ENCODE measurements at regions not wholly inside any gene's neighbourhood (a gene's known extent, or its start where the extent isn't known, plus 50 kb on each side); places are given as distances from the start of the nearest gene placed in this dataset.

- H3K27ac ChIP-seq (ENCODE audit: low read length): no peak overlapping the region
- peaks cover 12% of the 10 kb centered on the region for H3K4me1 ChIP-seq (ENCODE audit: control insufficient read depth, insufficient read depth, low read length)
- H3K27me3 ChIP-seq (ENCODE audit: control insufficient read depth, insufficient read depth, low read length): no peaks in the 10 kb centered on the region
- no peaks in the 10 kb centered on the region for H3K9me3 ChIP-seq (ENCODE audit: control insufficient read depth, low read depth, low read length)
- no CpG with 5 or more reads among the region's 8 CpGs for WGBS (ENCODE audit: insufficient coverage, low lambda C conversion rate)
- H3K4me3 ChIP-seq (ENCODE audit: low read length): no peak overlapping the region
- no peaks in the 10 kb centered on the region for H3K36me3 ChIP-seq (ENCODE audit: control insufficient read depth, insufficient read depth, low read length)
- DNase-seq: no peak
Observed at GRCh38 chr5:173781816-173782670, 106.1 kb upstream of the CPEB4 start.

- H3K9me3 ChIP-seq (ENCODE audit: control insufficient read depth, low read depth, low read length): no peaks in the 10 kb centered on the region
- no peak for DNase-seq
- H3K36me3 ChIP-seq (ENCODE audit: control insufficient read depth, insufficient read depth, low read length): no peaks in the 10 kb centered on the region
- H3K27me3 ChIP-seq (ENCODE audit: control insufficient read depth, insufficient read depth, low read length): no peaks in the 10 kb centered on the region
- H3K27ac ChIP-seq (ENCODE audit: low read length): no peak overlapping the region
- WGBS (ENCODE audit: insufficient coverage, low lambda C conversion rate): 100% methylated on average over 1 of the region's 4 CpGs
- peaks cover 12% of the 10 kb centered on the region for H3K4me1 ChIP-seq (ENCODE audit: control insufficient read depth, insufficient read depth, low read length)
- H3K4me3 ChIP-seq (ENCODE audit: low read length): no peak overlapping the region
Observed at GRCh38 chr5:173782671-173783101, 105.5 kb upstream of the CPEB4 start.

- no peak overlapping the region for H3K4me3 ChIP-seq (ENCODE audit: low read length)
- 80% methylated on average over 1 of the region's 2 CpGs for WGBS (ENCODE audit: insufficient coverage, low lambda C conversion rate)
- DNase-seq: no peak
- H3K9me3 ChIP-seq (ENCODE audit: control insufficient read depth, low read depth, low read length): no peaks in the 10 kb centered on the region
- no peak overlapping the region for H3K27ac ChIP-seq (ENCODE audit: low read length)
- H3K36me3 ChIP-seq (ENCODE audit: control insufficient read depth, insufficient read depth, low read length): no peaks in the 10 kb centered on the region
- peaks cover 8% of the 10 kb centered on the region for H3K4me1 ChIP-seq (ENCODE audit: control insufficient read depth, insufficient read depth, low read length)
- H3K27me3 ChIP-seq (ENCODE audit: control insufficient read depth, insufficient read depth, low read length): no peaks in the 10 kb centered on the region
Observed at GRCh38 chr5:173783371-173783770, 104.8 kb upstream of the CPEB4 start.

GRCh38 chr5:173785400-173785799 is 102.7 kb upstream of the CPEB4 start:
- DNase-seq: no peak
- H3K36me3 ChIP-seq (ENCODE audit: control insufficient read depth, insufficient read depth, low read length): no peaks in the 10 kb centered on the region
- H3K4me3 ChIP-seq (ENCODE audit: low read length): no peak overlapping the region
- H3K4me1 ChIP-seq (ENCODE audit: control insufficient read depth, insufficient read depth, low read length): peaks cover 22% of the 10 kb centered on the region
- no peaks in the 10 kb centered on the region for H3K27me3 ChIP-seq (ENCODE audit: control insufficient read depth, insufficient read depth, low read length)
- no peaks in the 10 kb centered on the region for H3K9me3 ChIP-seq (ENCODE audit: control insufficient read depth, low read depth, low read length)
- no CpG with 5 or more reads among the region's 4 CpGs for WGBS (ENCODE audit: insufficient coverage, low lambda C conversion rate)
- H3K27ac ChIP-seq (ENCODE audit: low read length): no peak overlapping the region

DNA sequence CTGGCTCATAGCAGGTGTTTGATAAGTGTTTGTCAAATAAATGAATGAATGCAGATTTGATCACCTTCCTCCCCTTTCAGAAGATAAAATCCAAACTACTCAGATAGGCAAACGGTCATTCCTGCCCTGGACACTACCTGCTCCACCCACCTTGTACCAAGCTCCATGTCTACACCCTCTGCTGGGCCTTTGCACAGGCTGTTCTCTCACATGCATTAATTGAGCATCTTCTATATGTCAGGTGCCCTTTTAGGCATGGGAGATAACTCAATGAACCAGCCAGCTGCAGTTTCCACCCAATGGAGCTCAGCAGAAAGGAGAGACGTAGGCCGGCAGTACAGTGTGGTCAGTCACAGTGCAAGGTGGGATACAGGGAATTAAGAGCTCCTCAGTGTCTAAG is 102.3 kb upstream of the CPEB4 start:
- no peak overlapping the region for H3K27ac ChIP-seq (ENCODE audit: low read length)
- H3K9me3 ChIP-seq (ENCODE audit: control insufficient read depth, low read depth, low read length): no peaks in the 10 kb centered on the region

DNA sequence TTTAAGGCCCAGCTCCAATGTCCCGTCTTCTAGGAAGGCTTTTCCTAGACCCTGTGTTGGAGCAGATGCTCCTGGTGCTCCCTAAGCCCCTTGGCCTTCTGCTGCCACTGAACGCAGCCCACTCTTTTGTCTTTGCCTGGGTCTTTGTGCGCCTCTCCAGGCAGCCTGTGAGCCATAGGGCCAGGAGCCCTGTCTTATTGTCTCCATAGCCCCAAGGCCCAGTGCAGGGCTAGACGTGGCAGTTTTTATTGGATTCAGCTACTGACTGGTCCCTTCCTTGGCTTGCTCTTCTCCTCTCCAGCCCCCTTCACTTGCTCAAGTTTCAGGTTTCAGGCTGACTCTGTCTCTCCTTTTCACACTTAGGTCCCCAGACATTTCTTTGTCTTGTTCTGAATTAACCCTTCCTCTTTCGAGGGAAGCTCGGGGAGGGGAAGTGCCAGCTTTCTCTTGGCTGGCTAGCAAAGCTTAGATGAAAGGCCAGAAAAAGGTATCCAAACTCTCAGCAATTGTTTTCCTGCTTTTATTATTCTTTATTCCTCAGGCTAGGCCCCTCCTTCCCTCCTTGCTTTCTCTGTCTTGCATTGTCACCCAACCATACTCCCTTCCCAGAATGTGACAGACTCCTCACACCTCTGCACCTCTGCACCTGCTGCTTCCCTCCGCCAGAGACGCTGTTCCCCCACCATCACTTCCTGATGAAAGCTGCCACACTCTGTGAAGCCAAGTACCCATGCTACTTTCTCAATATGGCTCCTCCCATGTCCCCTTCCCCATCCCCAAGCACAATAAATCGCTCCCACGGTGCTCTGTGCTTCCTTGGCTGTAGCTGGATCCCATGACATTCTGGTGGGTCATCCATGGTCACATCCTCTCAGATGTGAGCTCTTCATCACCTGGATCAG is 101.6 kb upstream of the CPEB4 start:
- no peak for DNase-seq
- H3K4me3 ChIP-seq (ENCODE audit: low read length): no peak overlapping the region
- peaks cover 28% of the 10 kb centered on the region for H3K4me1 ChIP-seq (ENCODE audit: control insufficient read depth, insufficient read depth, low read length)
- WGBS (ENCODE audit: insufficient coverage, low lambda C conversion rate): no CpG with 5 or more reads among the region's 10 CpGs
- no peaks in the 10 kb centered on the region for H3K36me3 ChIP-seq (ENCODE audit: control insufficient read depth, insufficient read depth, low read length)
- no peak overlapping the region for H3K27ac ChIP-seq (ENCODE audit: low read length)
- H3K9me3 ChIP-seq (ENCODE audit: control insufficient read depth, low read depth, low read length): no peaks in the 10 kb centered on the region
- no peaks in the 10 kb centered on the region for H3K27me3 ChIP-seq (ENCODE audit: control insufficient read depth, insufficient read depth, low read length)

More for the DNA sequence above, 102.3 kb upstream of the CPEB4 start:
- no peak for DNase-seq
- H3K4me3 ChIP-seq (ENCODE audit: low read length): no peak overlapping the region
- no CpG with 5 or more reads among the region's 3 CpGs for WGBS (ENCODE audit: insufficient coverage, low lambda C conversion rate)
- H3K4me1 ChIP-seq (ENCODE audit: control insufficient read depth, insufficient read depth, low read length): peaks cover 27% of the 10 kb centered on the region
- H3K36me3 ChIP-seq (ENCODE audit: control insufficient read depth, insufficient read depth, low read length): no peaks in the 10 kb centered on the region
- no peaks in the 10 kb centered on the region for H3K27me3 ChIP-seq (ENCODE audit: control insufficient read depth, insufficient read depth, low read length)

GRCh38 chr5:173789031-173789920 is 98.9 kb upstream of the CPEB4 start:
- H3K4me1 ChIP-seq (ENCODE audit: control insufficient read depth, insufficient read depth, low read length): peaks cover 40% of the 10 kb centered on the region
- no CpG with 5 or more reads among the region's 11 CpGs for WGBS (ENCODE audit: insufficient coverage, low lambda C conversion rate)
- no peaks in the 10 kb centered on the region for H3K36me3 ChIP-seq (ENCODE audit: control insufficient read depth, insufficient read depth, low read length)
- peak overlapping the region; percentile 94 for H3K27ac ChIP-seq (ENCODE audit: low read length)
- H3K9me3 ChIP-seq (ENCODE audit: control insufficient read depth, low read depth, low read length): no peaks in the 10 kb centered on the region
- no peak overlapping the region for H3K4me3 ChIP-seq (ENCODE audit: low read length)
- DNase-seq: peak; percentile 90 to 96
- H3K27me3 ChIP-seq (ENCODE audit: control insufficient read depth, insufficient read depth, low read length): no peaks in the 10 kb centered on the region

GRCh38 chr5:173790177-173790719 is 97.9 kb upstream of the CPEB4 start:
- Histone ChIP-seq H3K27me3 (ENCODE audit: control insufficient read depth, insufficient read depth, low read length) (no peaks in the 10 kb centered on the region), H3K27ac (ENCODE audit: low read length) (peak overlapping the region; percentile 94), H3K4me1 (ENCODE audit: control insufficient read depth, insufficient read depth, low read length) (peaks cover 46% of the 10 kb centered on the region), H3K36me3 (ENCODE audit: control insufficient read depth, insufficient read depth, low read length) (no peaks in the 10 kb centered on the region), H3K9me3 (ENCODE audit: control insufficient read depth, low read depth, low read length) (no peaks in the 10 kb centered on the region), H3K4me3 (ENCODE audit: low read length) (no peak overlapping the region)
- DNase-seq: no peak
- whole genome bisulfite sequencing (ENCODE audit: insufficient coverage, low lambda C conversion rate): no CpG with 5 or more reads among the region's 11 CpGs

- H3K9me3 ChIP-seq (ENCODE audit: control insufficient read depth, low read depth, low read length): no peaks in the 10 kb centered on the region
- H3K27me3 ChIP-seq (ENCODE audit: control insufficient read depth, insufficient read depth, low read length): no peaks in the 10 kb centered on the region
- H3K27ac ChIP-seq (ENCODE audit: low read length): peak overlapping the region; percentile 94
- no peaks in the 10 kb centered on the region for H3K36me3 ChIP-seq (ENCODE audit: control insufficient read depth, insufficient read depth, low read length)
- no CpG with 5 or more reads among the region's 13 CpGs for WGBS (ENCODE audit: insufficient coverage, low lambda C conversion rate)
- no peak overlapping the region for H3K4me3 ChIP-seq (ENCODE audit: low read length)
- DNase-seq: no peak
- peaks cover 48% of the 10 kb centered on the region for H3K4me1 ChIP-seq (ENCODE audit: control insufficient read depth, insufficient read depth, low read length)
Observed at GRCh38 chr5:173790836-173791546, 97.2 kb upstream of the CPEB4 start.

Measured in large intestine (tissue), 3 donors.